HG03196 (cell line): ENCODE measurements at regions not wholly inside any gene's neighbourhood (a gene's known extent, or its start where the extent isn't known, plus 50 kb on each side); places are given as distances from the start of the nearest gene placed in this dataset.
"Not testable (repeated sequence)": the region's sequence is repeated elsewhere in the genome, so short reads cannot be mapped to it uniquely, and the experiment has no call there.

Experiments used
- ATAC-seq: cut with Tn5 transposase; IDR thresholded peaks from one replicate; pipeline ENCODE4 v1.9.1; 2021; ENCODE audit not compliant: unreplicated experiment

DNA sequence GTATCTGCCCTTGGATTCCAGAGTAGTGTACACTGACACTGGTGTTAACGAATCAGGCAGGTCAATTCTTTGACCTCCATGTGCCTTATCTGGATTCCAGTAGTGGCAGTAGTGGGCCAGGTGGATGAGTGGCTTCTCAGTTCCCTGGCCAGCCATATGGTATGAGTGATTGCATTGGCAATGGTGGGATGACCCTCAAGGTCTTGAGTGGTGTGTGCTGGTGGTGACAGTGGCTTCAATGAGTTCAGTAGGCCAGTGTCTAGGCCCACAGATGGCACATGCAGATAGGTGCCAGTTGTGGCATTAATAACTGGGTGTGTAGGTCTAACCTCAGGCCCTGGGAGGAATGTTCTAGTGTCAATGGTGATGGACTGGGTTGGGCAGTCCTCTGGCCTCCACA lies 674.1 kb upstream of the NXPH2 start:
- ATAC-seq = no peak

DNA sequence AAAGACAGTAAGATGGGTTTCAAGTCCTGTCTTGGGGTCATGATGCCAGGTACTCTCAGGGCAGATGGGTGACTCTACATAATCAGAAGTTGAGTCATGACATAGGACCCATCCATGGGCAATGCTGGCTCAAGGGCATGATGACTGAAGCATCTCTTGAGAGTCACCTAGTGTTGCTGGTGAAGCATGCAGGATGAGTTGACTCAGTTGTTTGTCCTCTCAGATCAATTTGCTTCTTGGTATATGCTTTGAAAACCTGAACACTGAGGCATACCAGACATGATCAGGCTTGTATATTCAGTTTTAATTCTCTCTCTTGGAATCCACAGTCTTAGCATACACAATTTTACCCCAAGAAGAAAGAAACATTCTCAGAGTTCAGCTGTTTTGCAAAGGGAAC lies 658.9 kb upstream of the NXPH2 start:
- ATAC-seq = no peak

DNA sequence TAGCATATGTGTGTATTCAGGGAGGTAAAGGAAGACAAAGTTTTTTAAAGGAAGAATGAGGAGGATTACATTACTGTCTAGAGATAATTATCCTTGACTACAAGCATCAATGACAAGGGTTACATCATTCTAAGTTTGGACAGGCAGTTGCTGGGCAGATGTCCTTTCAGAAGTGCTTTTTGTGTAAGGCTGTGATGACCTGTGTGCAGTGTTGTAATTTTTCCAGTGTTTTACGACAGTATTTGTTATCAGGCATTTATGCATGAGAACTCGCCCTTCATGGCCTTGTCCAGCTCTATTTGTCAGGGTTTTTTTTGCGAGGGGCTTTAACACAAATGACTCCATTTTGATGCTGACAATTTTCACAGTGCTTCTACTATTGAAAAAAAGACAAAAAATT lies 658.3 kb upstream of the NXPH2 start:
- ATAC-seq = no peak

DNA sequence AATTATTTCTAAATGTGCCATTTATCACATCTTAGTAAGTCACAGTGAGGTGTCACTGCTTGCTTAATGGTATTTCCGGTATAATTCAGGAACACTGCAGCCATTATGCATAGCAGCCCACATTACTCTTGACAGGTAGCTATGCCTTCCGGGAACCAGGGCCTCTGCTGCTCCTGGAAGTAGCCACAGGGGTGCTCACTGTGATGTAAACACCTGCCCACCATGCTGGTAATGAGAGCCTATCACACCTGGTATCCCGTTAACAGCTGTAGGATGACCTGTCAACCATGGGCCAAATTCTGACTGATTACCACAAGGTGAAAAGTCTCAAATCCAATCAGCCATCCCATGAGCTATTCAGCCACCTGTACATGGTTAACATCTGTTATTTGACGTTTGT lies 647.0 kb upstream of the NXPH2 start:
- no peak for ATAC-seq

DNA sequence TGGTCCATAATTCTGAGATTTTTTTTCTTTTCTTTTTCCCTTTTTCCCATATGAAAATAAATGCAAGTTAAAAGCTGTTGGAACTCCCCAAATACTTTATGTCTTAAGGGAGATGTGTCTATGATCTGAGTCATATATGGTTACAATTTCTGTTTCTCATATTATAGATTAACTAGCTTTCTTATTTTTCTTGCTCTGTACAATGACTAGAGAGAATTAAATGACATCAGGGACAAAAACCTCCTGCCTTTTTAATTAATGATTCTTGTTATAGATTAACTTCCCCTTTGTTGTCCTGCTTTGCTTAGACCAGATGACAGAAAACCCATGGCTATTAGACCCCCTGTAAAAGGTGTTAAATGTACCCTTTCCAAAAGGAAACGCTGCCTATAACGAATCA lies 643.9 kb upstream of the NXPH2 start:
- ATAC-seq = no peak

DNA sequence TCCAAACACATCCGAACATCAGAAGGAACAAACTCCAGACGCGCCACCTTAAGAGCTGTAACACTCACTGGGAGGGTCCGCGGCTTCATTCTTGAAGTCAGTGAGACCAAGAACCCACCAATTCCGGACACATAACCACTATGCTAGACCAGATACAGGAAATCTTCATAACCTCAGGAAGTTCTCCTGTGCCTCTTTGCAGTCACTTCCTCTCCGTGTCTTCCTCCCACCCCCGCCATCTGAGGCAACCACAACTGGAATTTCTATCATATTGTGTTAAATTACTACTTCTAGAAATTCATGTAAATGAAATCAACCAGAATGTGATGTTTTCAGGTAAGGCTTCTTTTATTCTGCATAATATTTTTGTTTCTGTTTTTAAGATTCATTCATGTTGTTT lies 631.0 kb upstream of the NXPH2 start:
- ATAC-seq = no peak

DNA sequence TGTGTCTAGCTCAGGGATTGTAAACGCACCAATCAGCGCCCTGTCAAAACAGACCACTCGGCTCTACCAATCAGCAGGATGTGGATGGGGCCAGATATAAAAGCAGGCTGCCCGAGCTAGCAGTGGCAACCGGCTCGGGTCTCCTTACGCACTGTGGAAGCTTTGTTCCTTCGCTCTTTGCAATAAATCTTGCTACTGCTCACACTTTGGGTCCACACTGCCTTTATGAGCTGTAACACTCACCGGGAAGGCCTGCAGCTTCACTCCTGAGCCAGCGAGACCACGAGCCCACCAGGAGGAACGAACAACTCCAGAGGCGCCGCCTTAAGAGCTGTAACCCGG lies 630.6 kb upstream of the NXPH2 start:
- not testable (repeated sequence) for ATAC-seq

DNA sequence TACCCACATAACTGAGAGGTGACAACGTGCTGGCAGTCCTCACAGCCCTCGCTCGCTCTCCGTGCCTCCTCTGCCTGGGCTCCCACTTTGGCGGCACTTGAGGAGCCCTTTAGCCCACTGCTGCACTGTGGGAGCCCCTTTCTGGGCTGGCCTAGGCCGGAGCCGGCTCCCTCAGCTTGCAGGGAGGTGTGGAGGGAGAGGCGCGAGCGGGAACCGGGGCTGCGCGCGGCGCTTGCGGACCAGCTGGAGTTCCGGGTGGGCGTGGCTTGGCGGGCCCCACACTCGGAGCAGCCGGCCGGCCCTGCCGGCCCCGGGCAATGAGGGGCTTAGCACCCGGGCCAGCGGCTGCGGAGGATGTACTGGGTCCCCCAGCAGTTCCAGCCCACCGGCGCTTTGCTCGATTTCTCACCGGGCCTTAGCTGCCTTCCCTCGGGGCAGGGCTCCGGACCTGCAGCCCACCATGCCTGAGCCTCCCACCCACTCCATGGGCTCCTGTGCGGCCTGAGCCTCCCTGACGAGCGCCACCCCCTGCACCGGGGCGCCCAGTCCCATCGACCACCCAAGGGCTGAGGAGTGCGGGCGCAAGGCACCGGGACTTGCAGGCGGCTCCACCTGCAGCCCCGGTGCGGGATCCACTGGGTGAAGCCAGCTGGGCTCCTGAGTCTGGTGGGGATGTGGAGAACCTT lies 630.1 kb upstream of the NXPH2 start:
- not testable (repeated sequence) for ATAC-seq

DNA sequence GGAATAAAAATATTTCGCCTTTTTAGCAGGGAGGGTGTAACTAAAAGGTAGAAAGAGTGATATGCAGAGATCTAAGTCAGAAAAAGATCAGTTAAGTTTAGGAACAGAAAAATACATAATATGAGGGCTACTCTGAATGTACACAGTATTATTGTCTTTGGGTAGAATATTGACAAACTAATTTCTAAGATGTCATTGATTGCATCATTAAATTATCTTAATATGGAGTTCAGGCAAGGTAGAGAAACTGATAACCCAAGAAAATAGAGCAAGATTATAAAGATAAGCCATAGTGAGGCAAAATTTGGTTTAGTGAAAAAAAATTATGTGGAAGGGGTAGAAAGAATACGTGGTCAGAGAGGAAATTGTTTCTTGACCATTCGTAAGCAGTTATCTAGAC lies 629.0 kb upstream of the NXPH2 start:
- no peak for ATAC-seq

DNA sequence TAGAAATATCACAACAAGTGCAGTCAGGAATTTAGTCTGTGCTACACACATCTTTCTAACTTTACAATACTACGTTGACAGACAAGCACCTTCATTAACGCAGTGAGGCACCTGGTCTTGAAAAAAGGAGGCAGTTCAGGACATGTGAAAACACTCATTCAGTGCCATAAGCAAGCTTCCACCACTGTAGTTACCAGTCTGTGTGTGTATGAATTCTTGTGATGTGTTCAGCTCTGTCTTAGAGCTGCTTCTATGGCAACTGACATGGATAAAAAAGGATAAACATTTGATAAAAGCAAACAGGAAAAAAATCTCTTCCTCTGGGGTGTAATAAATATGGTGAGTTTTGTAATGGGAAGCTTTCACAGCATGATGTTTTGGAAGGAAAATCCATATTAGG lies 623.8 kb upstream of the NXPH2 start:
- no peak for ATAC-seq

DNA sequence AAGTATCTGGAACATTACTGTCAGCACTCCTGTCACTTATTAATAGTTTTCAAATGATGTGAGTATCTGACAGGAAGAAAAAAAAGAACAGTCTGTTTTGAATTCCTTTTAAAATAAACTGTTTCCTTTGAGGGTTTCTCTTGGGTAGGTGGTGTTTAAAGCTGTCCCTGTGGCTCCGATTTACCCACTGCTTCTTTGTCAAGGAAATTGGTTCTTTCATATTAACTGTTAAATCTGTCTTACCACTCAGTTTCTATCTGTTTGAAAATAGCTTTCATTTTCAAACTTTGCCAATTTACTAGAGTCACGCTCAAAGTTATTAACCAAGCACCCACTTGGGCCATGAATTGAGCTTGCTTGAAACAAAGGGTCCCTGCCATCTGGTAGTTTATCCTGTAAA lies 614.6 kb upstream of the NXPH2 start:
- no peak for ATAC-seq

DNA sequence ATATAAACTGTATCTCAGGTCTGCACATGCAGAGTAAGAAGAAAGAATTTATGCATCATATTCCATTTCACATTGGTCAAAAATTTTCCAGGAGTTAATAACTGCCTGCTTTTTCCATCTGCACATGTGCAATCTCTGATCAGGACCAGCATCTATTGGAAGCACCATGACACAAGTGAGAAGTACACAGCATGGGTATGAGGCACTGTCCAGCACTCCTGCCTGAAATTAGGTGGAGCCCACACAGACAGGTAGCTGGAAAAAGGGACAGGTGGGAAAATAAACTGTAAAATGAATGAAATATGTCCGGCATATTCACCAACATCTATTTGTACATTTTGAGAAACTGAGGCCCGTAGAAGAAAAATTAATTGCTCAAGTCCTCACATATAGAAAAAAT lies 609.2 kb upstream of the NXPH2 start:
- no peak for ATAC-seq

DNA sequence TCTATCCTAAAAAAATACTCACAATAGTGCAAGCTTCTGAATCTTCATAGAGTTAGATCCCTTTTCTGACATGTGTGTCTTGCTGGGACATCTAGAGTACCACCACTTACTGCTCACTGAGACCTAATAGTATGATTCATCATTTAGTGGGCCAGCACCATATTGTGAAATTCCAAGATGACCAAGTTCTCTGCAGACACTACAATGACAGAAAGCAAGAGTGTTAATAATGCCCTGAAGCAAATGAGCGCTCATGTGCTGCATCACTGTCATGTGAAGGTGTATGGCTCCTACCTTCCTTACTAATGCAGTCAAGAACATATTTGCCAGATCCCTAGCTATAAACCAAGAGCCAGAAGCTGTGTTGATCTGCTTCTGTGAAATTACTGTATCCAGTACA lies 606.2 kb upstream of the NXPH2 start:
- no peak for ATAC-seq

DNA sequence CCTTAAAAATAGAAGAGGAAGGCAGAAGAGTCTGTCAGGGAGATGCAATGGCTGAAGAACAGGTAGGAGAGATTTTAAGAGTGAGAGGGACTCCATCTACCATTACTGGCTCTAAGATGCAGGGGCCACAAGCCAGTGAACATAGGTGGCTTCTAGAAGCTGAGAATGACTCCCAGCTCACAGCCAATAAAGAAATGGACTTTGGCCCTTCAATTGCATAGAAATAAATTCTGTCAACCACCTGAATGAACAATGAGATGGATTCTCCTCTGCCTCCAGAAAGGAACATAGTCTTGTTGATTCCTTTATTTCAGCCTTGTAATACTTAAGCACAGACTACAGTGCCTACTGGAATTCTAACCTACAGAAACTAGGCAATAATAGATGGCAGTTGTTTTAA lies 603.3 kb upstream of the NXPH2 start:
- no peak for ATAC-seq

DNA sequence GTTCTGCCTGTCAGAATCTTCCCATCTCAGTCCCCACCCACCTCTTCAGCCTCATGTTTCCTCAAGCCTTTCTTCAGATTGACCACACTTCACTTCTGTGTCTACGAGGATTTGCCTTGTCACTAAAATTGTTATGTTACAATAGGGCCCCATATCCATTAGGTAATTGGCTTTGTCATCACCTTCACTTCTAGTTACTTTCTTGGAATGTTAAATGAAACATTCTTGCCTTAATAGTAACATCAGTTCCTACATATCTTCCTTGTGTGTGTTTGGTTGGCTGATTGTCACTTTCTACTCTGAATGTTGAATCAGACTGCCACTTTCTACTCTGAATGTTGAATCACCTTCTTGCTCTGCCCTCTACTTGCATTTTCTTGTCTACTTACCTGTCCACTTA lies 599.9 kb upstream of the NXPH2 start:
- no peak for ATAC-seq

DNA sequence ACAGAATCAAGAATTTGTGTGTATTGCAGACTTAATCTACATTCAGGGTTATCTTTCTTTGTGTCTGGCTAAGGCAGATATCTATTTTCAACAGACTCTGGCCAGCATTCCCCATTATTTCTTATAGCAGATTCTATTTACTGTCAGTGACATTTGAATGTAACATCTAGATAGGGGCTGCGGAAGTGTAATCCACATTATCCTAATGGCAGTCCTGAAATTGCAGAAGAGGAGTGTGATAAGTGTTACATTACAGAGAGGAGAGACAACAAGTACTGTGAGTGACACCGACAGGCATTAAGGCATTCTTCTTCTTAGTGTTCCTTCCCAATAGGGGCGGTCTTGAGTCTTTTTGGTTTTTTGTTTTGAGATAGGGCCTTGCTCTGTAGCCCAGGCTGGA lies 598.2 kb upstream of the NXPH2 start:
- no peak for ATAC-seq

DNA sequence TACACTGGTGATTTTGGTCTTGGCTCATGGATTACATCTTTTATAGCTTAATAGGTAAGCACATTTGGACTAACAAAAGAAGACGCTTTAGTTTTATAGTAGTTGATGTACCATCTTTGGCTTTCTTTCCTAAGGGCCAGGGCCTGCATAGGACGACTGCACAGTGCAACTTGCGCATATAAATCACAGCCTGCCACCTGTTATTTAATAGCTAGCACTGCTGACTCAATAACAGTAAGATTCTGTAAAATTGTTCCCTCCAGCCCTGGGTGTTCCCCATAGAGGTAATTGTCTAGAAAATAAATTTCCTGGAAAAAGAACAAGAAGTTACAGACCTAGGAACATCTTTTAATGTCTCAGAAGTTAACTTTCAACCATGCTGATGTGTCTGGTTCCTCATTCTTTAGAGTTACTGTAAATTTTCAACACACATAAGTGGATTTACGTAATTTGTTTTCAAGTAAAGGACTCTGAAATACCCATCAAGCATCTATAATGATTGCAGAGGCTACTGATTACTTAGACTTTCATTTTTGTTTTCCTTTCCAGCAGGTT lies 594.2 kb upstream of the NXPH2 start:
- ATAC-seq = no peak

DNA sequence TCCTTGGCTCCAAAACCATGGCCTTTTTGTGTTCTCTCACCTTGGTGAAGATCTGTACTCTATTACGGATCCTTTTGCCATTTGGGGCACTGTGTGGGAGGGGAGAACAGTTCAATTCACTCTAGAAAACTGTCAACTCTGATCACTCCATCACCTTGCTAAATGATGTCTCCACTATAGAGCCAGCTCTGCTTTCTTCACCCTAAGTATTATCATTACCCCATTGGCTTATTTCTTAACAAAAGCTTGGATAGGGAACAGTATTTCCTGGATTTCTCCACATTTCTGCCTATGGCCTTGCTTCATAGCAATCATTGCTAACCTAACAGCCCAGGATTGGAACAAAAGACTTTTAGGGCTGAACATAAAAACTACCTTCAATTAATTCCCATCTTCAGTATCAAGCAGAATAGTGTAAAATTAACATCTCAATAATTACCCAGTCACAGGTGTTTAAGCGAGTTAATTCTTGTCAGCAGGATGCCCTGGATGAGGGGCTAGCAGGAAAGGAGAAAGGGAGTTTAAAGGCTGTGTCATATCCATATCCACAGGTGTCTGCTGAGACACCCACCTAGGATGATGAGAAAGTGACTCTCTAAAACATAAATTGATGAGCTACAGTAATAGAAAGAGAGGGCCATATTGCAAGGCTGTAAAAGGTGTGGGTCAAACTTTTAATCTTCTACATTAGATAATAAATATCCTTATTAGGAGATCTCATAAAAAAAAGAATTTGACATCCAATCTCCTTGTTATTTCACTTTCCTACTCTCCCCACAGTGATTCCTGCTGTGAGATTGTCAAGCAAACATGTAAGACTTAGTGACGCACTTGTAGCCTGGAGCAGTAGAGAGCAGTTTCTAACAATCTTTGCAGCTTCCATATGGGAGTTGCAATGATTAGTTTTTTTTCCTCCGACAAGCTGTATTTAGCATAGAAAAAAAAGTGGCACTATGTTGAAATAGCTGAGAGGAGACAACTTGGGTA lies 589.5 kb upstream of the NXPH2 start:
- no peak for ATAC-seq

DNA sequence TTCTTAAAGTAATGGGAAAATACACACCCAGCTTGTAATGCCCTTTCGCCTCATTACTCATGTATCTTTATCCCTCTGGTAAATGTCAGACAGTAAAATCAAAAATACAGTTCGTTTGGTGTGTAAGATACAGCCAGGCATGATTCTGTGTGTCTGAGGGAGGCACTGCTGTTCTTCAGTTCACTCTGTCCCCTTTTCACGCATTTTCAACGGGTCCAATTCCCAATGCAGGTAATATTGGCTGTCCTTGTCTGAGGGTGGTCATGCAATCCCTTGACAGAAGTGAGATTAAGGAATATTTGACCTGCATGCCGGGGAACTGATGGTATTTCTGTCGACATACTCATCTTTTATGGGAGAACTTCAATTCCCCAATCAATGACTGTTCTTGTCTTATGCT lies 587.2 kb upstream of the NXPH2 start:
- ATAC-seq = no peak

DNA sequence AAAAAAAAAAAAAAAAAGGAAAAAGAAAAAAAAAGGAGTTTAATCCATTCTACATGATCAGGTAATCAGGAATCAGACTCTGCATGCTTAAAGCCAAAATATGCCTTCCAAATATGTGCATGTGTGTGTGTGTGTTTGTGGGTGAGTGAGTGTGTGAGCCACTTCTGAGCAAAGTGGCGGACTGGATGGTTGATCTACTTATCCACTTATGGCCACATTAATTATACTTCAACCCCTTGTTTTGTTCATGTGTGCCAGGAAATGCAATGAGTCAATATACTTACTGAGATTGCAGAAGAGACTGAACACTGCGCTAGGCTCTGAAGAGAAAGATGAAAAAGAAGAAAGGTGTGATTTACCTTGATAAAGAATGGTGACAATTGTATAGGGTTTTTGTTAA lies 586.5 kb upstream of the NXPH2 start:
- no peak for ATAC-seq

DNA sequence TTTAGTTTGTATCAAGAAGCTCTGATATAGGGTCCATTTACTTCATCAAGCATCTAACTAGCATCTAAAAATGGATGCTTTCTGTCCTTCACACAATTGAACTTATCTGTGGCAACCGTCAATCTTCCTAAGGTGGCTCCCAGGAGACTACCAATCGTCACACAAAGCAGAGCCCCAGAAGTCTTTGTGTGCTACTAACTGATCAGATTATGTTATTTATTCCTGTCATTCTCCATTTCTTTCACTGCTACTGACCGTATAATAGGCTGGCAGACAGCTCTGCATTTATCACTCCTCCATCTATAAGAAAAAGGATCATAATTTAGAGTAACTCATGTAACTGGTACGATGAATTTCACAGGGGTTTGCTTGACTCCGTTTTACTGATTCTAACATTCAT lies 585.0 kb upstream of the NXPH2 start:
- ATAC-seq = no peak

DNA sequence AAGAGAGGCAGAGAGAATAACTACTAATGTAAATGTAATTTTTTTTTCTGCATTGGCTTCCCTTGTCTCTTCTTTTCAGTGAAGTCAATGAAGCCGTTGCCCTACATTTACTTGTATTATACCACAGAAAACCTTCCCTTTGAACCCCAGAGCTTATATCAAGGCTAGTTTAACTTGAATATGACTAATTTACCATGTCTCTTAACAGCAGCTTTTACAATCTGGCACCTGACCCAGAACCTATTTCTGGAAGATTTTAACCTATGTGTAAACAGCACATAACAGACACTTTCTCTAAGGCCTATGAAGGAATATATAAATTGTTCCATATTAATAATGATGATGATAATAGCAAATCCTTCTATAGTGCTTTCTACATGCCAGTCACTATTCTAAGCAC lies 580.5 kb upstream of the NXPH2 start:
- no peak for ATAC-seq
